Anterior cingulate cortex (tissue), 58 donors: ENCODE measurements at regions not wholly inside any gene's neighbourhood (a gene's known extent, or its start where the extent isn't known, plus 50 kb on each side); places are given as distances from the start of the nearest gene placed in this dataset.
"Not testable (repeated sequence)": the region's sequence is repeated elsewhere in the genome, so short reads cannot be mapped to it uniquely, and the experiment has no call there.

Source experiments
- DNase-seq, 58 donors: peaks; one replicate each; lab custom pipeline; 2025; lab: John Stamatoyannopoulos, UW

- DNase-seq = not testable (repeated sequence)
Observed at GRCh38 chrX:19229896-19230295, 107.6 kb upstream of the ADGRG2 start.

GRCh38 chrX:19237901-19238300 lies 105.8 kb upstream of the PDHA1 start:
- DNase-seq = no peak

DNA sequence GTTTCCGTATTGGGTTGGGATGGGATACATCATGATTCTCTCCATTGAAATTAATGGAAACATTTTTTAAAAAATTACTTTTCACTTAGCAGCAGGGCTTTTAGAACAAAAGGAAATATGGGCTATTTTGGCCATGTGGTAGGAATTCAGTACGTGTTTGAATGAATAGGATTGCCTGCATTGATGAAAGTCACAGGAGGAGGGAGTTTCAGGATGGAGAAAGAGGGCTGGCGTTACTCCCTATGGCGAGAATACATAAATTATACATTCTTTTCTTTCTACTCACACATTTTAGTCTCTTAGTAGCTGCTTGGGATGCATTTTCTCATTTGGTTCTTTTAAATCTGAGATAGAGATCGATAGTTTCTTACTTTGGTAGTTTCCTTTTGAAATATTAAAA lies 100.3 kb upstream of the PDHA1 start:
- DNase-seq = no peak

DNA sequence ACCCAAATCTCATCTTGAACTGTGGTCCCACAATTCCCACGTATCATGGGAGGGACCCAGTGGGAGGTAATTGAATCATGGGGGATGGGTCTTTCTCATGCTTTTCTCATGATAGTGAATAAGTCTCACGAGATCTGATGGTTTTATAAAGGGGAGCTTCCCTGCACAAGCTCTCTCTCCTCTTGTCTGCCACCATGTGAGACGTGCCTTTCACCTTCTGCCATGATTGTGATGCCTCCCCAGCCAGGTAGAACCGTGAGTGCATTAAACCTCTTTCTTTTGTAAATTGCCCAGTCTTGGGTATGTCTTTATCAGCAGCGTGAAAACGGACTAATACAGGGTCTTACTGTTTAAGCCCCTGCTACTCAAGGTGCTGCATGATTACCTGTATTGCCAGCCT lies 98.8 kb upstream of the PDHA1 start:
- not testable (repeated sequence) for DNase-seq

DNA sequence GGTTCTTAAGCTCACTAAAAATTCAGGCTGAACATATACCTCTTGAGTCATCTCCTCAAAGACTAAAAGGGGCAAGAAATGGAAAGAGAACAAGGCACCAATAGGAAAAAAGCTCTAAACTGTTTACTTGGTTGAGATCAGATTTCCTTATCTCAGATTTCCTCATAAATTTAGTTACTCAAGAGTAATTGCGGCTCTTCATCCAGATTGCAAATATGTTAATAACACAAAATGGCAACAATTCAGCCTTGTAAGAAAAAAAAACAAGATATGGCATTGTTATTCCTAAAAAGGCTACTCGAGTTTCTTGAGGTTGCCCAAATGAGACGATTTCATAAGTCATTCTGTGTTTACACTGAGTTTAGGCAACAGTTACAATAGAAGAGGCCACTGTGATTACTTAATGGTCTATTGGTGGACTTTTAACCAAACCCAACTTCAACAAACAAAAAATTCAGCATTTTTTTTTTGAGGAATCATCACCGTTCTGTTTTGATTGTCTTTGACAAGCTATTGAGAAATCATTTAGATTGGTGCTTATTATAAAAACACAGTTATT lies 97.9 kb upstream of the PDHA1 start:
- no peak for DNase-seq

- no peak for DNase-seq
Observed at GRCh38 chrX:19256986-19257385, 86.7 kb upstream of the PDHA1 start.

DNA sequence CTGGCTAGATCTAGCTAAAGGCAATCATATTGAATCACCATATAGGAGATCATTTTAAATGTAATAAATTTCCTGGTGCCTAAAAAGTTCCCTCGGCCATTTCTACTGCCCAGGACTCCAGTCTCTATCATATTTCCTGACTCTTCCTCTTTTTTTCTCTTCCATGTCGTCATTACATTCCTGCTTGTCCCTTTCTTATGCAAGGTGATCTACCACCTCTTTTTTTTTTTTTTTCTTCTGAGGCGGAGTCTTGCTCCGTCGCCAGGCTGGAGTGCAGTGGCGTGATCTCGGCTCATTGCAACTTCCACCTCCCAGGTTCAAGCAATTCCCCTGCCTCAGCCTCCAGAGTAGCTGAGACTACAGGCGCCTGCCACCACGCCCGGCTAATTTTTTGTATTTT lies 82.7 kb upstream of the PDHA1 start:
- DNase-seq = not testable (repeated sequence)

GRCh38 chrX:19270727-19271126 lies 73.0 kb upstream of the PDHA1 start:
- DNase-seq = no peak

DNA sequence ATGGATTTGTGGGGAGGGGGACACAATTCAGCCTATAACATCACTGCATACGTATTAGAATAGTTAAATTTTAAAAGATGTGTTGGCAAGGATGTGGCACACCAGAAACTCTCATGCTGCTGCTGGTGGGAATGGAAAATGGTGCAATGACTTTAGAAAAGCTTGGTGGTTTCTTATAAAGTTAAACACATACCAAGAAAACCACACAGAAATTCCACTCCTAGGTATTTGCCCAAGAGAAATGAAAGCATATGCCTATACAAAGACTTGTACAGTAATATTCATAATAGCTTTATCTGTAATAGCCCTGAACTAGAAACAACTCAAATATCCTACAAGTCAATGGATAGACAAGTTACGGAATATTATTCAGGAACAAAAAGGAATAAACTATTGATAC lies 71.3 kb upstream of the PDHA1 start:
- no peak for DNase-seq

DNA sequence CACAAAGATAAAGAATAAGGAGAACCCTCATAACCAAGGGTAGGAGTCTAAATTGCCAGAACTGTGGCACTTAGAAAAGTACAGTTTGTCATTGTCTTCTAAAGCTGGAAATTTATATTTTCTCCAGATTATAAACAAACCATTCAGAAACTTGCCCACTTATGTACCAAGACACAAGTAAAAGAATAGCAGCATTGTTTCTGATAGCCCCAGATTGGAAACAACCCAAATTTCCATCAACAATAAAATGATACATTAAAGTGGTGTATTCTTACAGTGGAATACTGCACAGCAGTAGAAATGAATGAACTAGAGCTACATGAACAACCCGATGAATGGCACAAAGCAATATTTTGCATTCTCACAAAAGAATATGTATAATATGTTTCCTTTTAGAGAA lies 63.1 kb upstream of the PDHA1 start:
- DNase-seq = no peak

GRCh38 chrX:19281256-19281655 lies 62.5 kb upstream of the PDHA1 start:
- DNase-seq = no peak

- DNase-seq = no peak
Observed at GRCh38 chrX:19283597-19284339, 60.0 kb upstream of the PDHA1 start.

- no peak for DNase-seq
Observed at GRCh38 chrX:19285857-19286256, 57.9 kb upstream of the PDHA1 start.

DNA sequence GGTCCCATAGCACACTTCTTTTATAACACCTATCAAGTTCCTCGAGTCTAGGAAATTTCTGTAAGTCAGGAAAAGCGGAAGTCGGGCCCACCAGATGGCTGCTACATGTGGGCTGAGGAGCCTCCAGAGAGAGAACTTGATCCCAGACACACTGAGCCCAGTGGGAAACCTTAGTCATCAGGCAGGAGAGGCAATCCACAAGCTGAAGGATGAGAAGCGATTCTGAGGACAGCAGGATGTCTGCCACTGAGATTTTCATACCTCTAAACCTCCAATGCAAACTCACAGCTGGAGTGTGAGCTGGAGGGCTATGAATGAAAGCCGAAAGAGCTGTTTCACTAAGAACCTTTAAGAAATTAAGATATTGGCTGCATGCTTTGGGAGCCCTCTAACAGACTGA lies 52.6 kb upstream of the PDHA1 start:
- no peak for DNase-seq

GRCh38 chrX:19293606-19294325 lies 50.0 kb upstream of the PDHA1 start:
- no peak for DNase-seq
